H9 (cell line): ENCODE measurements at regions not wholly inside any gene's neighbourhood (a gene's known extent, or its start where the extent isn't known, plus 50 kb on each side); places are given as distances from the start of the nearest gene placed in this dataset.

Source experiments
- DNase-seq: peaks from one replicate; pipeline ENCODE4 v3.0.0-alpha.2; 2017
- H2AFZ ChIP-seq: one replicate; pipeline ENCODE4 v1.6.1; 2013; ENCODE audit warnings: mild to moderate bottlenecking, low read length, control low read depth, moderate library complexity
- H2AK5ac ChIP-seq: 2 replicates; pipeline ENCODE4 v1.6.1; 2013; ENCODE audit warnings: low read length, control low read depth, mixed read lengths; ENCODE audit not compliant: insufficient read length
- H2BK120ac ChIP-seq: one replicate; pipeline ENCODE4 v1.6.1; 2013; ENCODE audit warnings: low read depth, mild to moderate bottlenecking, low read length, control low read depth, inconsistent platforms; ENCODE audit not compliant: poor library complexity, severe bottlenecking
- H2BK12ac ChIP-seq: 2 replicates; pipeline ENCODE4 v1.6.1; 2013; ENCODE audit warnings: low read length, control low read depth, mixed read lengths, low read depth; ENCODE audit not compliant: insufficient read length
- H2BK15ac ChIP-seq: 2 replicates; pipeline ENCODE4 v1.6.1; 2013; ENCODE audit warnings: low read depth, low read length, control low read depth
- H2BK20ac ChIP-seq: one replicate; pipeline ENCODE4 v1.6.1; 2013; ENCODE audit warnings: low read depth, mild to moderate bottlenecking, low read length, control low read depth, inconsistent platforms; ENCODE audit not compliant: poor library complexity, severe bottlenecking
- H2BK5ac ChIP-seq: 2 replicates; pipeline ENCODE4 v1.6.1; 2013; ENCODE audit warnings: low read length, control low read depth, mixed read lengths; ENCODE audit not compliant: insufficient read length
- H3K14ac ChIP-seq: 2 replicates; pipeline ENCODE4 v1.6.1; 2013; ENCODE audit warnings: low read length, control low read depth; ENCODE audit not compliant: insufficient read depth
- H3K18ac ChIP-seq: 2 replicates; pipeline ENCODE4 v1.6.1; 2013; ENCODE audit warnings: low read depth, mild to moderate bottlenecking, mixed read lengths, low read length, control low read depth; ENCODE audit not compliant: insufficient read length
- H3K23ac ChIP-seq: 2 replicates; pipeline ENCODE4 v1.6.1; 2013; ENCODE audit warnings: low read length, control low read depth, mixed read lengths, low read depth; ENCODE audit not compliant: insufficient read length
- H3K23me2 ChIP-seq: 2 replicates; pipeline ENCODE4 v1.6.1; 2013; ENCODE audit warnings: low read depth, mild to moderate bottlenecking, mixed read lengths, low read length, control low read depth; ENCODE audit not compliant: insufficient read length, poor library complexity, severe bottlenecking
- H3K27ac ChIP-seq: 2 replicates; pipeline ENCODE4 v1.5.1; 2013; ENCODE audit warnings: low read length, control low read depth, mixed read lengths, low read depth; ENCODE audit not compliant: insufficient read length
- H3K27me3 ChIP-seq: 2 replicates; pipeline ENCODE4 v1.6.1; 2013; ENCODE audit warnings: low read length, control low read depth, inconsistent platforms; ENCODE audit not compliant: insufficient read depth
- H3K4ac ChIP-seq: 2 replicates; pipeline ENCODE4 v1.6.1; 2013; ENCODE audit warnings: low read depth, mild to moderate bottlenecking, control low read depth, inconsistent platforms, low read length, moderate library complexity
- H3K4me1 ChIP-seq: 2 replicates; pipeline ENCODE4 v1.6.1; 2013; ENCODE audit warnings: low read length, control low read depth, inconsistent platforms; ENCODE audit not compliant: insufficient read depth
- H3K4me2 ChIP-seq: 2 replicates; pipeline ENCODE4 v1.6.1; 2013; ENCODE audit warnings: low read length, control low read depth, mixed read lengths; ENCODE audit not compliant: insufficient read length, insufficient read depth
- H3K56ac ChIP-seq: 2 replicates; pipeline ENCODE4 v1.6.1; 2013; ENCODE audit warnings: low read depth, mild to moderate bottlenecking, mixed read lengths, low read length, control low read depth; ENCODE audit not compliant: insufficient read length
- H3K79me1 ChIP-seq: 2 replicates; pipeline ENCODE4 v1.6.1; 2013; ENCODE audit warnings: low read depth, mild to moderate bottlenecking, moderate library complexity, low read length, control low read depth, inconsistent platforms; ENCODE audit not compliant: insufficient read depth, poor library complexity, severe bottlenecking
- H3K79me2 ChIP-seq: 2 replicates; pipeline ENCODE4 v1.6.1; 2013; ENCODE audit warnings: low read length, control low read depth, inconsistent platforms; ENCODE audit not compliant: insufficient read depth
- H3K9ac ChIP-seq: 2 replicates; pipeline ENCODE4 v1.6.1; 2013; ENCODE audit warnings: low read length, control low read depth, mixed read lengths; ENCODE audit not compliant: insufficient read length; ENCODE audit errors: extremely low read depth
- H3K9me3 ChIP-seq: one replicate; pipeline ENCODE4 v1.6.1; 2013; ENCODE audit warnings: low read depth, low read length, inconsistent platforms; ENCODE audit not compliant: control insufficient read depth
- H3T11ph ChIP-seq: one replicate; pipeline ENCODE4 v1.6.1; 2013; ENCODE audit warnings: mild to moderate bottlenecking, low read length, control low read depth, inconsistent platforms
- H4K20me1 ChIP-seq: one replicate; pipeline ENCODE4 v1.6.1; 2013; ENCODE audit not compliant: control insufficient read depth, insufficient read length, insufficient read depth
- H4K5ac ChIP-seq: 2 replicates; pipeline ENCODE4 v1.6.1; 2013; ENCODE audit warnings: low read depth, mild to moderate bottlenecking, mixed read lengths, low read length, control low read depth; ENCODE audit not compliant: insufficient read length
- H4K8ac ChIP-seq: replicated peaks from 2 replicates; pipeline ENCODE4 v1.6.1; 2013; ENCODE audit warnings: low read length, control low read depth, mixed read lengths, low read depth; ENCODE audit not compliant: insufficient read length
- H4K91ac ChIP-seq: 2 replicates; pipeline ENCODE4 v1.6.1; 2013; ENCODE audit warnings: low read depth, mild to moderate bottlenecking, moderate library complexity, mixed read lengths, low read length, control low read depth; ENCODE audit not compliant: insufficient read length
- H3K27ac Mint-ChIP-seq, 3 experiments: 2 replicates in 2 of 3; 3 replicates in 1 of 3; pipeline ENCODE4 v1.8.0; 2020 to 2021; ENCODE audit warnings: mixed read lengths in 3 of 3, mild to moderate bottlenecking in 1 of 3, moderate library complexity in 1 of 3
- H3K27me3 Mint-ChIP-seq: 2 replicates; pipeline ENCODE4 v1.8.0; 2021; ENCODE audit warnings: low read depth, mild to moderate bottlenecking, moderate library complexity, mixed read lengths
- H3K36me3 Mint-ChIP-seq, 3 experiments: 2 replicates in 2 of 3; 3 replicates in 1 of 3; pipeline ENCODE4 v1.8.0; 2020 to 2021; ENCODE audit warnings: low read depth in 3 of 3, mixed read lengths in 3 of 3; ENCODE audit not compliant: insufficient read depth in 1 of 3
- H3K4me1 Mint-ChIP-seq, 2 experiments: 2 replicates each; pipeline ENCODE4 v1.8.0; 2020; ENCODE audit warnings: mixed read lengths in 2 of 2
- H3K4me3 Mint-ChIP-seq, 2 experiments: 2 replicates in 1 of 2; 3 replicates in 1 of 2; pipeline ENCODE4 v1.8.0; 2020 to 2021; ENCODE audit warnings: mild to moderate bottlenecking in 2 of 2, mixed read lengths in 2 of 2, moderate library complexity in 1 of 2
- H3K9me3 Mint-ChIP-seq, 2 experiments: 2 replicates in 1 of 2; 3 replicates in 1 of 2; pipeline ENCODE4 v1.8.0; 2020; ENCODE audit warnings: mild to moderate bottlenecking in 2 of 2, mixed read lengths in 2 of 2, moderate library complexity in 1 of 2
- CTCF ChIP-seq: fragments of 200-600 bp; sonication (generic); conservative IDR thresholded peaks from 3 replicates; pipeline ENCODE4 v1.8.0; 2021; ENCODE audit warnings: antibody characterized with exemption, mild to moderate bottlenecking
- WGBS: extraction: QIAGEN DNeasy Blood & Tissue Kit; methylation state at CpG from one replicate; pipeline ENCODE4 v1.1.7; 2013; ENCODE audit warnings: missing lambda C conversion rate, low lambda C conversion rate, mixed read lengths; ENCODE audit not compliant: insufficient read length; ENCODE audit errors: extremely low coverage; 5-methylcytosine and 5-hydroxymethylcytosine counted together

- no peak overlapping the region for H2BK5ac ChIP-seq
- TF ChIP-seq CTCF: no peak
- H3K27me3 Mint-ChIP-seq: no peaks in the 10 kb centered on the region
- H3K27ac ChIP-seq: no peak overlapping the region
- DNase-seq: no peak
- no peak overlapping the region for H3K4ac ChIP-seq
- H2BK15ac ChIP-seq: no peak overlapping the region
- H3K4me1 ChIP-seq: no peaks in the 10 kb centered on the region
- no peak overlapping the region for H3K18ac ChIP-seq
- no peak overlapping the region for H3K56ac ChIP-seq
- no peak overlapping the region for H3K23ac ChIP-seq
- no peak overlapping the region for H2BK12ac ChIP-seq
- no peaks in the 10 kb centered on the region for H3K79me2 ChIP-seq
- no peak overlapping the region for H2BK120ac ChIP-seq
- H2BK20ac ChIP-seq: no peak overlapping the region
- peaks cover 0 to 9% (median 4%) of the 10 kb centered on the region in 3 experiments; a peak in 3 of 7 replicates for H3K36me3 Mint-ChIP-seq
- H4K91ac ChIP-seq: no peak overlapping the region
- no peak overlapping the region for H2AFZ ChIP-seq
- peaks cover 2 to 3% of the 10 kb centered on the region in 2 experiments; a peak in 2 of 4 replicates for H3K4me1 Mint-ChIP-seq
- H3K14ac ChIP-seq: no peak overlapping the region
- no peaks in the 10 kb centered on the region for H3K23me2 ChIP-seq
- H3K9me3 ChIP-seq: no peaks in the 10 kb centered on the region
- no peak overlapping the region for H3K27ac Mint-ChIP-seq
- H3K79me1 ChIP-seq: no peaks in the 10 kb centered on the region
- H3K4me2 ChIP-seq: no peak overlapping the region
- H3K9me3 Mint-ChIP-seq: peaks cover 2 to 4% of the 10 kb centered on the region in 2 experiments; a peak in 4 of 5 replicates
- H3K4me3 Mint-ChIP-seq: no peak overlapping the region
- no peaks in the 10 kb centered on the region for H4K20me1 ChIP-seq
- H3T11ph ChIP-seq: no peak overlapping the region
- no peaks in the 10 kb centered on the region for H3K27me3 ChIP-seq
- WGBS: no CpG with 5 or more reads among the region's 1 CpG
- H4K5ac ChIP-seq: no peak overlapping the region
- H4K8ac ChIP-seq: no peak overlapping the region
- H2AK5ac ChIP-seq: no peak overlapping the region
- no peak overlapping the region for H3K9ac ChIP-seq
Observed at GRCh38 chr7:121761399-121761798, 111.6 kb upstream of the PTPRZ1 start.
